B cell (primary cell): ENCODE measurements at regions not wholly inside any gene's neighbourhood (a gene's known extent, or its start where the extent isn't known, plus 50 kb on each side); places are given as distances from the start of the nearest gene placed in this dataset.

Experiments
- ATAC-seq: fragments of 200-7000 bp; cut with Tn5 transposase; one replicate; pipeline ENCODE4 v1.10.0; 2021; ENCODE audit warnings: low read depth, mild to moderate bottlenecking, moderate number of reproducible peaks, moderate library complexity
- CTCF ChIA-PET: fragments of 350-600 bp; sonication (Branson Sonifier 250); formaldehyde crosslinking; loops from one replicate; lab custom pipeline; 2021; ENCODE audit warnings: antibody characterized with exemption, inconsistent platforms; lab: Charles Lee
- POLR2A ChIA-PET: fragments of 350-600 bp; sonication (Branson Sonifier 250); formaldehyde crosslinking; loops from one replicate; lab custom pipeline; 2021; ENCODE audit warnings: antibody characterized with exemption; lab: Charles Lee
- DNase-seq: peaks from one replicate; pipeline ENCODE4 v3.0.0; 2013
- H2AFZ ChIP-seq: 2 replicates; pipeline ENCODE4 v1.6.1; 2012; ENCODE audit warnings: mild to moderate bottlenecking, low read depth, low read length; ENCODE audit not compliant: insufficient read depth, poor library complexity, severe bottlenecking
- H3K27ac ChIP-seq, 2 donors: 1 replicate in 1 of 2; 2 replicates in 1 of 2; pipeline ENCODE4 v1.5.1; 2012 to 2013; ENCODE audit warnings: low read length in 2 of 2, mild to moderate bottlenecking in 2 of 2, moderate library complexity in 1 of 2
- H3K27me3 ChIP-seq, 4 experiments: fragments of 200-600 bp in 1 of 4; sonication (generic) in 1 of 4; replicated peaks in 1 of 4; 1 replicate in 2 of 4; 2 replicates in 2 of 4; pipeline versions ENCODE4 v1.6.1 to v1.7.0; 2013 to 2016; ENCODE audit warnings: low read length in 3 of 4, mild to moderate bottlenecking in 2 of 4, mixed read lengths in 1 of 4, moderate library complexity in 1 of 4; ENCODE audit not compliant: insufficient read depth in 4 of 4, control insufficient read depth in 3 of 4; ENCODE audit errors: control extremely low read depth in 1 of 4
- H3K36me3 ChIP-seq, 2 experiments: replicated peaks in 1 of 2; 1 replicate in 1 of 2; 2 replicates in 1 of 2; pipeline versions ENCODE4 v1.6.1 to v1.7.1; 2013; ENCODE audit warnings: low read length in 1 of 2; ENCODE audit not compliant: insufficient read depth in 2 of 2, control insufficient read depth in 1 of 2; ENCODE audit errors: control extremely low read depth in 1 of 2, extremely low read depth in 1 of 2
- H3K4me1 ChIP-seq, 2 donors: fragments of 200-600 bp in 1 of 2; sonication (generic) in 1 of 2; 1 replicate in 1 of 2; 2 replicates in 1 of 2; pipeline versions ENCODE4 v1.5.1 to v1.6.1; 2013 to 2017; ENCODE audit warnings: low read length in 2 of 2; ENCODE audit not compliant: control insufficient read depth in 2 of 2, insufficient read depth in 2 of 2
- H3K4me2 ChIP-seq: replicated peaks from 2 replicates; pipeline ENCODE3; 2012; ENCODE audit warnings: mild to moderate bottlenecking, low read depth, low read length; ENCODE audit not compliant: poor library complexity, severe bottlenecking
- H3K4me3 ChIP-seq, 5 experiments: fragments of 200-600 bp in 1 of 5; sonication (generic) in 1 of 5; 1 replicate in 3 of 5; 2 replicates in 2 of 5; pipeline versions ENCODE4 v1.5.1 to v1.7.0; 2011 to 2016; ENCODE audit warnings: low read length in 4 of 5, mild to moderate bottlenecking in 4 of 5, low read depth in 2 of 5, control low read depth in 1 of 5, moderate library complexity in 1 of 5; ENCODE audit not compliant: insufficient read depth in 1 of 5; ENCODE audit errors: control extremely low read depth in 1 of 5, extremely low read depth in 1 of 5
- H3K79me2 ChIP-seq: fragments of 200-600 bp; sonication (generic); one replicate; pipeline ENCODE4 v1.6.0; 2016; ENCODE audit warnings: low read length; ENCODE audit not compliant: control insufficient read depth, insufficient read depth
- H3K9ac ChIP-seq: fragments of 200-600 bp; sonication (generic); 2 replicates; pipeline ENCODE4 v1.6.1; 2017; ENCODE audit warnings: mild to moderate bottlenecking, low read length, moderate library complexity
- H3K9me3 ChIP-seq, 3 donors: one replicate each; pipeline versions ENCODE4 v1.6.1 to v1.7.1; 2013; ENCODE audit warnings: low read length in 2 of 3; ENCODE audit not compliant: control insufficient read depth in 2 of 3, insufficient read depth in 1 of 3; ENCODE audit errors: control extremely low read depth in 1 of 3
- H4K20me1 ChIP-seq: 2 replicates; pipeline ENCODE4 v1.6.0; 2012; ENCODE audit warnings: mild to moderate bottlenecking, low read length; ENCODE audit not compliant: insufficient read depth, control insufficient read depth, poor library complexity, severe bottlenecking
- H3K27ac Mint-ChIP-seq: one replicate; pipeline ENCODE4 v1.8.0; 2021; ENCODE audit warnings: mixed read lengths
- H3K27me3 Mint-ChIP-seq: one replicate; pipeline ENCODE4 v1.8.0; 2021; ENCODE audit warnings: mixed read lengths
- H3K4me1 Mint-ChIP-seq: one replicate; pipeline ENCODE4 v1.8.0; 2021; ENCODE audit warnings: mixed read lengths
- H3K4me3 Mint-ChIP-seq: one replicate; pipeline ENCODE4 v1.8.0; 2021; ENCODE audit warnings: mixed read lengths
- H3K9me3 Mint-ChIP-seq: one replicate; pipeline ENCODE4 v1.8.0; 2022; ENCODE audit warnings: mixed read lengths; ENCODE audit not compliant: insufficient read depth
- EZH2 ChIP-seq: IDR thresholded peaks from 2 replicates; pipeline ENCODE4 v1.6.1; 2012; ENCODE audit warnings: borderline replicate concordance, low read depth, mild to moderate bottlenecking, moderate library complexity, low read length; ENCODE audit not compliant: insufficient read depth, poor library complexity, severe bottlenecking
- WGBS: methylation state at CpG from one replicate; pipeline ENCODE4 v1.1.5; 2013; ENCODE audit warnings: missing lambda C conversion rate; ENCODE audit not compliant: insufficient coverage; 5-methylcytosine and 5-hydroxymethylcytosine counted together
- intact Hi-C: fragments of 100-400 bp; cut with micrococcal nuclease; formaldehyde crosslinking; loops from one replicate; pipeline ENCODE4 v1.10.0; 2022
- TF ChIP-seq, protein P1 (sequence below): fragments of 200-600 bp; IDR thresholded peaks from one replicate; pipeline ENCODE4 v1.8.0; 2022; ENCODE audit warnings: antibody characterized with exemption, mild to moderate bottlenecking

DNA sequence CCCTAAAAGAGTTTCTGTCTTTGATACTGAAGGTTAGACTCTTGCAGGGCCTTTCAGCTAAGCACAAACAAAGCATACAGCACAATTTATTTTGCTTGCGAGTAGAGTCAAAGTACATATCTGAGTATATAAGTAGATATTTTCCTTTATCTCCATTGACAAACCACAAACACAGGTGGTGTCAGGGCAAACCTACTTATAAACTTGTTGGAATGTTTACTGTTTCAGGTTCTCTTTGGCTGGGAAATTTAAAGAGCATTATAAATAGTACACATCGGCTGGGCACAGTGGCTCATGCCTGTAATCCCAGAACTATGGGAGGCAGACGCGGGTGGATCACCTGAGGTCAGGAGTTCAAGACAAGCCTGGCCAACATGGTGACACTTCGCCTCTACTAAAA, 442.6 kb upstream of the PSMD7 start:
- no peaks in the 10 kb centered on the region for H3K9me3 Mint-ChIP-seq
- POLR2A ChIA-PET = no interaction called here
- H3K9me3 ChIP-seq = no peaks in the 10 kb centered on the region
- no peaks in the 10 kb centered on the region for H3K27me3 Mint-ChIP-seq
- intact Hi-C loops = no loop called here
- H3K27me3 ChIP-seq = no peaks in the 10 kb centered on the region
- H3K79me2 ChIP-seq = no peaks in the 10 kb centered on the region
- H3K27ac ChIP-seq = no peak overlapping the region
- H3K4me3 Mint-ChIP-seq = no peak overlapping the region
- H3K4me1 ChIP-seq = no peaks in the 10 kb centered on the region
- CTCF ChIA-PET = no interaction called here
- TF ChIP-seq, protein P1, sequence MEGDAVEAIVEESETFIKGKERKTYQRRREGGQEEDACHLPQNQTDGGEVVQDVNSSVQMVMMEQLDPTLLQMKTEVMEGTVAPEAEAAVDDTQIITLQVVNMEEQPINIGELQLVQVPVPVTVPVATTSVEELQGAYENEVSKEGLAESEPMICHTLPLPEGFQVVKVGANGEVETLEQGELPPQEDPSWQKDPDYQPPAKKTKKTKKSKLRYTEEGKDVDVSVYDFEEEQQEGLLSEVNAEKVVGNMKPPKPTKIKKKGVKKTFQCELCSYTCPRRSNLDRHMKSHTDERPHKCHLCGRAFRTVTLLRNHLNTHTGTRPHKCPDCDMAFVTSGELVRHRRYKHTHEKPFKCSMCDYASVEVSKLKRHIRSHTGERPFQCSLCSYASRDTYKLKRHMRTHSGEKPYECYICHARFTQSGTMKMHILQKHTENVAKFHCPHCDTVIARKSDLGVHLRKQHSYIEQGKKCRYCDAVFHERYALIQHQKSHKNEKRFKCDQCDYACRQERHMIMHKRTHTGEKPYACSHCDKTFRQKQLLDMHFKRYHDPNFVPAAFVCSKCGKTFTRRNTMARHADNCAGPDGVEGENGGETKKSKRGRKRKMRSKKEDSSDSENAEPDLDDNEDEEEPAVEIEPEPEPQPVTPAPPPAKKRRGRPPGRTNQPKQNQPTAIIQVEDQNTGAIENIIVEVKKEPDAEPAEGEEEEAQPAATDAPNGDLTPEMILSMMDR = no peak
- no peak for TF ChIP-seq EZH2
- WGBS = 97% methylated on average over 3 of the region's 5 CpGs
- H3K36me3 ChIP-seq = no peaks in the 10 kb centered on the region
- no peaks in the 10 kb centered on the region for H3K4me1 Mint-ChIP-seq
- H4K20me1 ChIP-seq = no peaks in the 10 kb centered on the region
- no peak for DNase-seq
- no peak overlapping the region for H3K4me3 ChIP-seq
- H2AFZ ChIP-seq = no peak overlapping the region
- ATAC-seq = no peak
- H3K27ac Mint-ChIP-seq = no peak overlapping the region
- H3K9ac ChIP-seq = no peak overlapping the region
- H3K4me2 ChIP-seq = no peak overlapping the region

DNA sequence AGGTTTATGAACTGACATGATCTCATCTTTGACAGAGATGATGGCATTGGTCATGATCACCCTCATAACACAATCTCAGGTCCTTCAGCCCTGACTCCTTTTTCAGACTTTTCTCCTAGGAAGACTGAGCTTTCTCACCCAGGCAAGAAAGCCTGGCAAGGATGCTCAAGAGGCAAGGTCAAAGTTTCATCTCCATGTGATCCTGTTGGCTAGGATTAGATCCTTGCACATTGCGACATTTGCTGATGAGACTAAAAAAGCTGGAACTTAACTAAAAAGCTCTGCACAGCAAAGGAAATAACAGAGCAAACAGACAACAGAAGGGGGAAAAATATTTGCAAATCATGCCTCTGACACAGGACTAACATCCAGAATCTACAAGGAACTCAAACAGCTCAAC, 444.1 kb upstream of the PSMD7 start:
- H3K4me3 ChIP-seq = no peak overlapping the region
- Mint-ChIP-seq H3K4me3 (no peak overlapping the region), H3K27me3 (no peaks in the 10 kb centered on the region), H3K9me3 (no peaks in the 10 kb centered on the region), H3K27ac (no peak overlapping the region), H3K4me1 (no peaks in the 10 kb centered on the region)
- no peaks in the 10 kb centered on the region for H3K79me2 ChIP-seq
- H3K36me3 ChIP-seq = no peaks in the 10 kb centered on the region
- 100% methylated on average over 1 of the region's 1 CpG for WGBS
- ATAC-seq (no peak), DNase-seq (no peak)
- no peaks in the 10 kb centered on the region for H3K4me1 ChIP-seq
- H4K20me1 ChIP-seq = no peaks in the 10 kb centered on the region
- no peaks in the 10 kb centered on the region for H3K27me3 ChIP-seq
- H2AFZ ChIP-seq = no peak overlapping the region
- ChIA-PET POLR2A (no interaction called here), CTCF (no interaction called here)
- no peak overlapping the region for H3K27ac ChIP-seq
- H3K9ac ChIP-seq = no peak overlapping the region
- intact Hi-C loops = no loop called here
- no peaks in the 10 kb centered on the region for H3K9me3 ChIP-seq
- no peak overlapping the region for H3K4me2 ChIP-seq
- no peak for TF ChIP-seq EZH2
- TF ChIP-seq, protein P1 = no peak
